ENCODE measurements at regions not wholly inside any gene's neighbourhood (a gene's known extent, or its start where the extent isn't known, plus 50 kb on each side); places are given as distances from the start of the nearest gene placed in this dataset.

- Mint-ChIP-seq H3K4me3 (no peak overlapping the region), H3K27me3 (ENCODE audit: low read depth) (peaks cover 8% of the 10 kb centered on the region), H3K9me3 (no peaks in the 10 kb centered on the region), H3K27ac (no peak overlapping the region), H3K36me3 (no peaks in the 10 kb centered on the region), H3K4me1 (peaks cover 35% of the 10 kb centered on the region)
- ChIA-PET POLR2A (no interaction called here), CTCF (interaction anchor here (0.8 kb wide), 1 partner anchor 50 kb away, joined by 3 read pairs; no protein-coding TSS in a partner anchor)
- DNase-seq (ENCODE audit: low spot score): no peak
- no peak for ATAC-seq
- no peak for TF ChIP-seq JAZF1 (CRISPR knock-in tag; IDR thresholded peaks at IDR 0.05)
- TF ChIP-seq TP53 (CRISPR knock-in tag; IDR thresholded peaks at IDR 0.05): no peak
- TF ChIP-seq ZNF671 (CRISPR knock-in tag; IDR thresholded peaks at IDR 0.05): no peak
- no peak for TF ChIP-seq CREB1 (CRISPR knock-in tag; IDR thresholded peaks at IDR 0.05)
- TF ChIP-seq, protein P1, sequence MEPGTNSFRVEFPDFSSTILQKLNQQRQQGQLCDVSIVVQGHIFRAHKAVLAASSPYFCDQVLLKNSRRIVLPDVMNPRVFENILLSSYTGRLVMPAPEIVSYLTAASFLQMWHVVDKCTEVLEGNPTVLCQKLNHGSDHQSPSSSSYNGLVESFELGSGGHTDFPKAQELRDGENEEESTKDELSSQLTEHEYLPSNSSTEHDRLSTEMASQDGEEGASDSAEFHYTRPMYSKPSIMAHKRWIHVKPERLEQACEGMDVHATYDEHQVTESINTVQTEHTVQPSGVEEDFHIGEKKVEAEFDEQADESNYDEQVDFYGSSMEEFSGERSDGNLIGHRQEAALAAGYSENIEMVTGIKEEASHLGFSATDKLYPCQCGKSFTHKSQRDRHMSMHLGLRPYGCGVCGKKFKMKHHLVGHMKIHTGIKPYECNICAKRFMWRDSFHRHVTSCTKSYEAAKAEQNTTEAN (CRISPR knock-in tag; IDR thresholded peaks at IDR 0.05): no peak
- no peak for TF ChIP-seq ELF4 (CRISPR knock-in tag; IDR thresholded peaks at IDR 0.05; ENCODE audit: low read depth)
- TF ChIP-seq ZNF232 (CRISPR knock-in tag; IDR thresholded peaks at IDR 0.05): no peak
- TF ChIP-seq ZNF396 (CRISPR knock-in tag; IDR thresholded peaks at IDR 0.05; ENCODE audit: borderline replicate concordance): no peak
- TF ChIP-seq, protein P2, sequence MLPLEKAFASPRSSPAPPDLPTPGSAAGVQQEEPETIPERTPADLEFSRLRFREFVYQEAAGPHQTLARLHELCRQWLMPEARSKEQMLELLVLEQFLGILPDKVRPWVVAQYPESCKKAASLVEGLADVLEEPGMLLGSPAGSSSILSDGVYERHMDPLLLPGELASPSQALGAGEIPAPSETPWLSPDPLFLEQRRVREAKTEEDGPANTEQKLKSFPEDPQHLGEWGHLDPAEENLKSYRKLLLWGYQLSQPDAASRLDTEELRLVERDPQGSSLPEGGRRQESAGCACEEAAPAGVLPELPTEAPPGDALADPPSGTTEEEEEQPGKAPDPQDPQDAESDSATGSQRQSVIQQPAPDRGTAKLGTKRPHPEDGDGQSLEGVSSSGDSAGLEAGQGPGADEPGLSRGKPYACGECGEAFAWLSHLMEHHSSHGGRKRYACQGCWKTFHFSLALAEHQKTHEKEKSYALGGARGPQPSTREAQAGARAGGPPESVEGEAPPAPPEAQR (CRISPR knock-in tag; IDR thresholded peaks at IDR 0.05): no peak
- TF ChIP-seq TCF7 (CRISPR knock-in tag; IDR thresholded peaks at IDR 0.05; ENCODE audit: low read depth): no peak
- no peak for TF ChIP-seq MYBL2 (CRISPR knock-in tag; IDR thresholded peaks at IDR 0.05)
- no peak for TF ChIP-seq ZNF317 (CRISPR knock-in tag; IDR thresholded peaks at IDR 0.05; ENCODE audit: borderline replicate concordance, low read depth)
- TF ChIP-seq CBFB (CRISPR knock-in tag; IDR thresholded peaks at IDR 0.05; ENCODE audit: low read depth): no peak
These were observed 193.6 kb downstream of the MTRR start for GRCh38 chr5:8062521-8062920.

DNA sequence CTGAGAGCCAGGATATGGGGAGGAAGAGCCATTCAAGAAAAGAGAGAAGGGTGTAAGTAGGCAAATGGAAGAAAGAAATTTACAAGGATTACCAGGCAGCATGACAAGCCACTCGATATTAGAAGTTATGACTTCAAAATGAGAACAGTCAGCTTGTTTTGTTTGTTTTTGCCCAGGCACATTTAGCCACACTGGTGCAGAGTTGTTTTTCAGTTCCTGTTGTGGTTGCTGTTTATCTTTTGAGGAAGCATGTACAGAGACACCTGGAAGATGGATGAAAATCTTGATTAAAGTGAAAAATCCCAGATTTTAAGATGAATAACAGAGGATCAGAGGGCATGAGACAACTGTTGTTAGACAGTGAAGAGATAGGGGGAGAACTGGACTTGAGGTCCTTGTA is 199.1 kb downstream of the MTRR start:
- DNase-seq (ENCODE audit: low spot score): no peak

More for the DNA sequence above, 199.1 kb downstream of the MTRR start:
- POLR2A ChIA-PET: no interaction called here
- Mint-ChIP-seq H3K4me1 (no peaks in the 10 kb centered on the region), H3K4me3 (no peak overlapping the region), H3K36me3 (no peaks in the 10 kb centered on the region), H3K27me3 (ENCODE audit: low read depth) (no peaks in the 10 kb centered on the region), H3K9me3 (peaks cover 7% of the 10 kb centered on the region; the same call in 1 of the 2 replicates), H3K27ac (no peak overlapping the region)
- ATAC-seq: no peak
- TF ChIP-seq RORB (CRISPR knock-in tag; IDR thresholded peaks at IDR 0.05): no peak
- TF ChIP-seq, protein P2 (CRISPR knock-in tag; IDR thresholded peaks at IDR 0.05): no peak
- no peak for TF ChIP-seq EMX1 (CRISPR knock-in tag; IDR thresholded peaks at IDR 0.05)
- TF ChIP-seq, protein P3, sequence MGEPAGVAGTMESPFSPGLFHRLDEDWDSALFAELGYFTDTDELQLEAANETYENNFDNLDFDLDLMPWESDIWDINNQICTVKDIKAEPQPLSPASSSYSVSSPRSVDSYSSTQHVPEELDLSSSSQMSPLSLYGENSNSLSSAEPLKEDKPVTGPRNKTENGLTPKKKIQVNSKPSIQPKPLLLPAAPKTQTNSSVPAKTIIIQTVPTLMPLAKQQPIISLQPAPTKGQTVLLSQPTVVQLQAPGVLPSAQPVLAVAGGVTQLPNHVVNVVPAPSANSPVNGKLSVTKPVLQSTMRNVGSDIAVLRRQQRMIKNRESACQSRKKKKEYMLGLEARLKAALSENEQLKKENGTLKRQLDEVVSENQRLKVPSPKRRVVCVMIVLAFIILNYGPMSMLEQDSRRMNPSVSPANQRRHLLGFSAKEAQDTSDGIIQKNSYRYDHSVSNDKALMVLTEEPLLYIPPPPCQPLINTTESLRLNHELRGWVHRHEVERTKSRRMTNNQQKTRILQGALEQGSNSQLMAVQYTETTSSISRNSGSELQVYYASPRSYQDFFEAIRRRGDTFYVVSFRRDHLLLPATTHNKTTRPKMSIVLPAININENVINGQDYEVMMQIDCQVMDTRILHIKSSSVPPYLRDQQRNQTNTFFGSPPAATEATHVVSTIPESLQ (CRISPR knock-in tag; IDR thresholded peaks at IDR 0.05): no peak
- no peak for TF ChIP-seq ZNF416 (CRISPR knock-in tag; IDR thresholded peaks at IDR 0.05)
- no peak for TF ChIP-seq MXD4 (CRISPR knock-in tag; IDR thresholded peaks at IDR 0.05; ENCODE audit: borderline replicate concordance)
- no peak for TF ChIP-seq FOXP4 (CRISPR knock-in tag; IDR thresholded peaks at IDR 0.05)
- TF ChIP-seq ZBTB21 (CRISPR knock-in tag; IDR thresholded peaks at IDR 0.05; ENCODE audit: borderline replicate concordance): no peak
- no peak for TF ChIP-seq ZNF138 (CRISPR knock-in tag; conservative IDR thresholded peaks at IDR 0.05)
- no peak for TF ChIP-seq RELA (CRISPR knock-in tag; IDR thresholded peaks at IDR 0.05; ENCODE audit: borderline replicate concordance)
- TF ChIP-seq, protein P4, sequence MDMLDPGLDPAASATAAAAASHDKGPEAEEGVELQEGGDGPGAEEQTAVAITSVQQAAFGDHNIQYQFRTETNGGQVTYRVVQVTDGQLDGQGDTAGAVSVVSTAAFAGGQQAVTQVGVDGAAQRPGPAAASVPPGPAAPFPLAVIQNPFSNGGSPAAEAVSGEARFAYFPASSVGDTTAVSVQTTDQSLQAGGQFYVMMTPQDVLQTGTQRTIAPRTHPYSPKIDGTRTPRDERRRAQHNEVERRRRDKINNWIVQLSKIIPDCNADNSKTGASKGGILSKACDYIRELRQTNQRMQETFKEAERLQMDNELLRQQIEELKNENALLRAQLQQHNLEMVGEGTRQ (CRISPR knock-in tag; IDR thresholded peaks at IDR 0.05): no peak
- CTCF ChIA-PET: no interaction called here
